ENCODE measurements at regions not wholly inside any gene's neighbourhood (a gene's known extent, or its start where the extent isn't known, plus 50 kb on each side); places are given as distances from the start of the nearest gene placed in this dataset.

GRCh38 chr5:89282554-89283510, 399.8 kb upstream of the MEF2C start:
- H3K9me3 ChIP-seq (replicated peaks; ENCODE audit: control insufficient read depth, insufficient read depth, low read length) = no peaks in the 10 kb centered on the region
- H3K4me1 ChIP-seq (ENCODE audit: control insufficient read depth, extremely low read depth, insufficient read depth, low read length) = no peaks in the 10 kb centered on the region
- CTCF ChIA-PET = interaction anchor here (1.7 kb wide), 2 partner anchors 12 to 19 kb away, joined by 3 to 4 read pairs; no protein-coding TSS in a partner anchor
- no peak overlapping the region for H3K4me2 ChIP-seq (ENCODE audit: insufficient read depth, low read length)
- DNase-seq (ENCODE audit: low read depth, low spot score) (peak; percentile 28), FAIRE-seq (no peak)
- no peak for TF ChIP-seq CTCF (IDR thresholded peaks at IDR 0.05; ENCODE audit: extremely low read depth in 1 of 2, insufficient read depth in 1 of 2, low read depth in 1 of 2, low read length in 2 of 2)
- no peak for TF ChIP-seq MAX (IDR thresholded peaks at IDR 0.05; ENCODE audit: insufficient read depth, insufficient read length)
- no peak for TF ChIP-seq POLR2A (IDR thresholded peaks at IDR 0.05; ENCODE audit: low read depth, low read length)
- no peak for TF ChIP-seq EZH2 (IDR thresholded peaks at IDR 0.05; ENCODE audit: borderline replicate concordance, low read depth, low read length, severe bottlenecking)
- peak; percentile 14 for TF ChIP-seq JUN (IDR thresholded peaks at IDR 0.05; ENCODE audit: borderline replicate concordance, insufficient read depth, insufficient read length, low read depth)
- TF ChIP-seq MYC (IDR thresholded peaks at IDR 0.05; ENCODE audit: low read depth, low read length) = no peak
- no peak overlapping the region for H3K4me3 ChIP-seq (replicated peaks in 1 of 3; ENCODE audit: insufficient read depth in 1 of 3, low read depth in 1 of 3, low read length in 3 of 3)
- H3K9me1 ChIP-seq (replicated peaks; ENCODE audit: control insufficient read depth, extremely low read depth, insufficient read depth, low read length) = no peaks in the 10 kb centered on the region
- H4K20me1 ChIP-seq (replicated peaks; ENCODE audit: control insufficient read depth, extremely low read depth, insufficient read depth, low read length) = no peaks in the 10 kb centered on the region
- no peak overlapping the region for H3K9ac ChIP-seq (replicated peaks; ENCODE audit: extremely low read depth, insufficient read depth, low read length)
- H2AFZ ChIP-seq (ENCODE audit: low read depth, low read length) = no peak overlapping the region
- POLR2A ChIA-PET = no interaction called here
- no peaks in the 10 kb centered on the region for H3K79me2 ChIP-seq (ENCODE audit: control insufficient read depth, insufficient read depth, low read length)
- BruUV-seq (replicated peaks) = no TSS peak
- intact Hi-C loops (cut with micrococcal nuclease) = no loop called here
- H3K36me3 ChIP-seq (ENCODE audit: control insufficient read depth in 2 of 2, extremely low read depth in 1 of 2, insufficient read depth in 2 of 2, low read length in 2 of 2) = no peaks in the 10 kb centered on the region
- H3K27ac ChIP-seq (ENCODE audit: insufficient read depth, low read depth, low read length) = no peak overlapping the region
- dilution Hi-C loops (cut with MboI; ENCODE audit: extremely low pct_ligation_motif_present, low sequenced_read_pairs) = no loop called here
- H3K27me3 ChIP-seq (ENCODE audit: control insufficient read depth in 2 of 2, insufficient read depth in 2 of 2, low read length in 2 of 2) = no peaks in the 10 kb centered on the region

Data from endothelial cell of umbilical vein (primary cell).